ENCODE measurements at regions not wholly inside any gene's neighbourhood (a gene's known extent, or its start where the extent isn't known, plus 50 kb on each side); places are given as distances from the start of the nearest gene placed in this dataset.

DNA sequence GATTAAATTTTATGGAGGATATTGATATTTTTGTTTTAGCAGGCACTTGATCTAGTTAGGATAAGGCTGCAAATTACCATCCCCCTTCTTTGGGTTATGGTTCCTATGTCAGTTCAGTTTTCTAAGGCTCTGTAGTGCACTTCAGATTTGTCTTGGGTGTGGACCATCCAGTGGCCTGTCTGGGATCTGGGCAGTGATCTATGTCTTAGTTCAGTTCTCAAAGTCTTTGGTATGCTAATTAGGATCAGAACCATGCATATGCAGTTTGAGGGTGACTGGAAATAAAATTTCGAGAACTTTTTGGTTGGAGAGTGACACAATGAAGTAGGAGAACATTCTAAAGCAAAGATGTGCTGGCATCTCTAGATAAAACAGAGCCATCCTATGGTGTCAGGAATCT lies 388.2 kb downstream of the MID1IP1 start:
- Mint-ChIP-seq H3K4me3 (ENCODE audit: unreplicated experiment) (no peak overlapping the region), H3K27me3 (ENCODE audit: insufficient read depth, unreplicated experiment) (peaks cover 3% of the 10 kb centered on the region), H3K27ac (ENCODE audit: unreplicated experiment) (no peak overlapping the region), H3K9me3 (ENCODE audit: unreplicated experiment) (no peaks in the 10 kb centered on the region), H3K4me1 (ENCODE audit: low read depth, unreplicated experiment) (no peaks in the 10 kb centered on the region), H3K36me3 (ENCODE audit: insufficient read depth, unreplicated experiment) (no peaks in the 10 kb centered on the region)
- Histone ChIP-seq H3K36me3 (ENCODE audit: control insufficient read depth, insufficient read depth, low read length) (no peaks in the 10 kb centered on the region), H3K27me3 (replicated peaks; ENCODE audit: control insufficient read depth, insufficient read depth, low read length) (no peaks in the 10 kb centered on the region), H3K4me3 (ENCODE audit: low read depth, low read length) (no peak overlapping the region), H3K9me3 (no peaks in the 10 kb centered on the region), H3K4me1 (no peaks in the 10 kb centered on the region)
- intact Hi-C loops (cut with micrococcal nuclease; ENCODE audit: unreplicated experiment) = no loop called here
- DNase-seq = no peak
- no TSS peak for BruUV-seq (replicated peaks)
- ChIA-PET CTCF (no interaction called here), POLR2A (no interaction called here)
- TF ChIP-seq, protein P1, sequence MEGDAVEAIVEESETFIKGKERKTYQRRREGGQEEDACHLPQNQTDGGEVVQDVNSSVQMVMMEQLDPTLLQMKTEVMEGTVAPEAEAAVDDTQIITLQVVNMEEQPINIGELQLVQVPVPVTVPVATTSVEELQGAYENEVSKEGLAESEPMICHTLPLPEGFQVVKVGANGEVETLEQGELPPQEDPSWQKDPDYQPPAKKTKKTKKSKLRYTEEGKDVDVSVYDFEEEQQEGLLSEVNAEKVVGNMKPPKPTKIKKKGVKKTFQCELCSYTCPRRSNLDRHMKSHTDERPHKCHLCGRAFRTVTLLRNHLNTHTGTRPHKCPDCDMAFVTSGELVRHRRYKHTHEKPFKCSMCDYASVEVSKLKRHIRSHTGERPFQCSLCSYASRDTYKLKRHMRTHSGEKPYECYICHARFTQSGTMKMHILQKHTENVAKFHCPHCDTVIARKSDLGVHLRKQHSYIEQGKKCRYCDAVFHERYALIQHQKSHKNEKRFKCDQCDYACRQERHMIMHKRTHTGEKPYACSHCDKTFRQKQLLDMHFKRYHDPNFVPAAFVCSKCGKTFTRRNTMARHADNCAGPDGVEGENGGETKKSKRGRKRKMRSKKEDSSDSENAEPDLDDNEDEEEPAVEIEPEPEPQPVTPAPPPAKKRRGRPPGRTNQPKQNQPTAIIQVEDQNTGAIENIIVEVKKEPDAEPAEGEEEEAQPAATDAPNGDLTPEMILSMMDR (IDR thresholded peaks at IDR 0.05; ENCODE audit: insufficient read depth in 1 of 2, low read depth in 1 of 2, low read length in 1 of 2, severe bottlenecking in 1 of 2, unreplicated experiment in 1 of 2) = no peak

DNA sequence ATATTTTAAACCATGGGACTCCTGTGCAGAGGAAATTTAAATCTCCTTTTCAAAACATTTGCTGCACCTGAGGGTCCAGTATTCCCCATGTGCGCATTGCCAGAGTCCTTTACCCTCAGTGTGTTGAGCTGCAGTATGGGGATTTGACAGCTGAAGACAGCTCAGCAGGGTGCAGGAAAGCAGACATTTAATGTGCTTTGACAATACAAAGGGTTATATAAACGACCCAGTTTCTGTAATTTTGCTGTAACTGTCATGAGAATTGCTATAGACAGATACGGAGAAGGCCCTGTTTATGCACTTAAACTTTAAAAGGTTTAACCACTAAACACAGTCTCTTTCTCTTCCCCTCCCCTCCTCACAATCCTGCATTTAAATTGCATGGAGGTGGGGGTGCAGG lies 393.4 kb downstream of the MID1IP1 start:
- H3K9me3 Mint-ChIP-seq (ENCODE audit: unreplicated experiment) = peaks cover under 1% of the 10 kb centered on the region
- DNase-seq = no peak
- intact Hi-C loops (cut with micrococcal nuclease; ENCODE audit: unreplicated experiment) = no loop called here
- TF ChIP-seq, protein P1 (IDR thresholded peaks at IDR 0.05; ENCODE audit: insufficient read depth in 1 of 2, low read depth in 1 of 2, low read length in 1 of 2, severe bottlenecking in 1 of 2, unreplicated experiment in 1 of 2) = no peak
- H3K36me3 ChIP-seq (ENCODE audit: control insufficient read depth, insufficient read depth, low read length) = no peaks in the 10 kb centered on the region
- H3K9me3 ChIP-seq = no peaks in the 10 kb centered on the region
- H3K4me3 ChIP-seq (ENCODE audit: low read depth, low read length) = no peak overlapping the region
- no peaks in the 10 kb centered on the region for H3K36me3 Mint-ChIP-seq (ENCODE audit: insufficient read depth, unreplicated experiment)
- CTCF ChIA-PET = no interaction called here
- H3K4me1 ChIP-seq = no peaks in the 10 kb centered on the region
- BruUV-seq (replicated peaks) = no TSS peak
- no peak overlapping the region for H3K27ac Mint-ChIP-seq (ENCODE audit: unreplicated experiment)
- no peaks in the 10 kb centered on the region for H3K4me1 Mint-ChIP-seq (ENCODE audit: low read depth, unreplicated experiment)
- POLR2A ChIA-PET = no interaction called here
- peaks cover 3% of the 10 kb centered on the region for H3K27me3 Mint-ChIP-seq (ENCODE audit: insufficient read depth, unreplicated experiment)
- no peaks in the 10 kb centered on the region for H3K27me3 ChIP-seq (replicated peaks; ENCODE audit: control insufficient read depth, insufficient read depth, low read length)
- no peak overlapping the region for H3K4me3 Mint-ChIP-seq (ENCODE audit: unreplicated experiment)

DNA sequence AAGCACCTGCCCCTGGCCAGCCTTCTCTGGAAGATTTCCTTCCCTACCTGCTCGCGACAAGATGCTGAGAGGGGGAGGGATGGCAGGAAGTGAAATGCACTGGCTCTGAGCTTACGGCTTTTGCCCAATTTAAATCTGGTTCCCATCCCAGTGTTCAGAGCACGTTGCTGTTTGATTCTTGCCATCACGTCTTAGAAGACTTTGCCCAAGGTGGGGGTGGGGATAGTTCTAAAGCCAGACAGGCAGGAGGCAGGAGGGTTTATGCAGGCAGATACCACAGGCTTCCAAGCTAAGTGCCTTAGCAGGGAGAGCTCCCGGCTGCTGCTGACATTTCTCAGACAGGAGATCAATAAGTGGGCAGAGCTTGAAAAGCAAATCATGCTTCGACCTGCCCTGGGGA lies 393.9 kb downstream of the MID1IP1 start:
- H3K4me3 Mint-ChIP-seq (ENCODE audit: unreplicated experiment) = no peak overlapping the region
- Histone ChIP-seq H3K27me3 (replicated peaks; ENCODE audit: control insufficient read depth, insufficient read depth, low read length) (no peaks in the 10 kb centered on the region), H3K9me3 (no peaks in the 10 kb centered on the region), H3K36me3 (ENCODE audit: control insufficient read depth, insufficient read depth, low read length) (no peaks in the 10 kb centered on the region), H3K4me3 (ENCODE audit: low read depth, low read length) (no peak overlapping the region), H3K4me1 (no peaks in the 10 kb centered on the region)
- no peak for DNase-seq
- CTCF ChIA-PET = no interaction called here
- TF ChIP-seq, protein P1 (IDR thresholded peaks at IDR 0.05; ENCODE audit: insufficient read depth in 1 of 2, low read depth in 1 of 2, low read length in 1 of 2, severe bottlenecking in 1 of 2, unreplicated experiment in 1 of 2) = no peak
- no peaks in the 10 kb centered on the region for H3K36me3 Mint-ChIP-seq (ENCODE audit: insufficient read depth, unreplicated experiment)
- H3K4me1 Mint-ChIP-seq (ENCODE audit: low read depth, unreplicated experiment) = peaks cover 3% of the 10 kb centered on the region
- peaks cover 5% of the 10 kb centered on the region for H3K9me3 Mint-ChIP-seq (ENCODE audit: unreplicated experiment)
- no peak overlapping the region for H3K27ac Mint-ChIP-seq (ENCODE audit: unreplicated experiment)
- POLR2A ChIA-PET = no interaction called here
- no TSS peak for BruUV-seq (replicated peaks)
- intact Hi-C loops (cut with micrococcal nuclease; ENCODE audit: unreplicated experiment) = no loop called here
- H3K27me3 Mint-ChIP-seq (ENCODE audit: insufficient read depth, unreplicated experiment) = peaks cover 3% of the 10 kb centered on the region

Measured in Caco-2 (cell line).